Stimulated activated CD8-positive, alpha-beta memory T cell treated with anti-CD3 and anti-CD28 coated beads, Interleukin-12 subunit alpha, Interleukin-12 subunit beta, amount 100 ng/mL, for 1 hour (primary cell): ENCODE measurements at regions not wholly inside any gene's neighbourhood (a gene's known extent, or its start where the extent isn't known, plus 50 kb on each side); places are given as distances from the start of the nearest gene placed in this dataset.

Source experiments
- DNase-seq: peaks from one replicate; pipeline ENCODE4 v3.0.0-alpha.2; 2020; ENCODE audit warnings: low read depth

- no peak for DNase-seq
Measured at GRCh38 chr13:22235285-22235949, 564.5 kb downstream of the FGF9 start.

GRCh38 chr13:22235950-22236290 is 565.0 kb downstream of the FGF9 start:
- DNase-seq: no peak

- DNase-seq: no peak
Measured at GRCh38 chr13:22238269-22238668, 567.4 kb downstream of the FGF9 start.

- no peak for DNase-seq
Measured at GRCh38 chr13:22240716-22241115, 569.8 kb downstream of the FGF9 start.

GRCh38 chr13:22243469-22244163 is 572.7 kb downstream of the FGF9 start:
- DNase-seq: no peak

GRCh38 chr13:22252281-22252830 is 581.5 kb downstream of the FGF9 start:
- DNase-seq: no peak

GRCh38 chr13:22253107-22253506 is 582.2 kb downstream of the FGF9 start:
- DNase-seq: no peak

GRCh38 chr13:22256111-22256639 is 585.3 kb downstream of the FGF9 start:
- DNase-seq: no peak

GRCh38 chr13:22262001-22262885 is 591.4 kb downstream of the FGF9 start:
- no peak for DNase-seq

GRCh38 chr13:22263185-22263584 is 592.3 kb downstream of the FGF9 start:
- DNase-seq: no peak

GRCh38 chr13:22265563-22265962 is 594.7 kb downstream of the FGF9 start:
- no peak for DNase-seq

- DNase-seq: no peak
Measured at GRCh38 chr13:22270881-22271280, 600.0 kb downstream of the FGF9 start.

GRCh38 chr13:22271903-22272302 is 601.0 kb downstream of the FGF9 start:
- no peak for DNase-seq

GRCh38 chr13:22275393-22275792 is 604.5 kb downstream of the FGF9 start:
- DNase-seq: no peak

GRCh38 chr13:22276616-22277015 is 605.7 kb downstream of the FGF9 start:
- DNase-seq: no peak

GRCh38 chr13:22278336-22278929 is 607.6 kb downstream of the FGF9 start:
- DNase-seq: peak; percentile 56

GRCh38 chr13:22285867-22286266 is 615.0 kb downstream of the FGF9 start:
- DNase-seq: no peak

- no peak for DNase-seq
Measured at GRCh38 chr13:22286338-22286737, 615.5 kb downstream of the FGF9 start.

- no peak for DNase-seq
Measured at GRCh38 chr13:22287343-22287920, 616.6 kb downstream of the FGF9 start.

- DNase-seq: no peak
Measured at GRCh38 chr13:22288496-22288895, 617.6 kb downstream of the FGF9 start.

GRCh38 chr13:22289711-22290110 is 618.8 kb downstream of the FGF9 start:
- no peak for DNase-seq

GRCh38 chr13:22298530-22298929 is 627.7 kb downstream of the FGF9 start:
- no peak for DNase-seq
